ENCODE measurements at regions not wholly inside any gene's neighbourhood (a gene's known extent, or its start where the extent isn't known, plus 50 kb on each side); places are given as distances from the start of the nearest gene placed in this dataset.
"Not testable (repeated sequence)": the region's sequence is repeated elsewhere in the genome, so short reads cannot be mapped to it uniquely, and the experiment has no call there.

- H3K27ac ChIP-seq = no peak overlapping the region
- TF ChIP-seq ZFX (IDR thresholded peaks at IDR 0.05; ENCODE audit: borderline replicate concordance) = no peak
- peak; percentile 42 for TF ChIP-seq CTCF (IDR thresholded peaks at IDR 0.05)
These were observed 80.0 kb upstream of the RPS6KA2 start for GRCh38 chr6:166707045-166707444.

GRCh38 chr6:166705069-166705468 is 78.0 kb upstream of the RPS6KA2 start:
- no peak overlapping the region for H3K27ac ChIP-seq
- TF ChIP-seq CTCF (IDR thresholded peaks at IDR 0.05) (no peak), ZFX (IDR thresholded peaks at IDR 0.05; ENCODE audit: borderline replicate concordance) (no peak)

GRCh38 chr6:166704171-166704570 is 77.1 kb upstream of the RPS6KA2 start:
- TF ChIP-seq CTCF (IDR thresholded peaks at IDR 0.05) = no peak
- no peak for TF ChIP-seq ZFX (IDR thresholded peaks at IDR 0.05; ENCODE audit: borderline replicate concordance)

GRCh38 chr6:166703149-166703710 is 76.2 kb upstream of the RPS6KA2 start:
- TF ChIP-seq CTCF (IDR thresholded peaks at IDR 0.05) = no peak
- H3K27ac ChIP-seq = no peak overlapping the region

More at GRCh38 chr6:166704171-166704570, 77.1 kb upstream of the RPS6KA2 start:
- no peak overlapping the region for H3K27ac ChIP-seq

GRCh38 chr6:166701424-166701823 is 74.4 kb upstream of the RPS6KA2 start:
- not testable (repeated sequence) for H3K27ac ChIP-seq

- H3K27ac ChIP-seq = not testable (repeated sequence)
These were observed 73.8 kb upstream of the RPS6KA2 start for GRCh38 chr6:166700871-166701270.

GRCh38 chr6:166697113-166697512 is 70.1 kb upstream of the RPS6KA2 start:
- no peak overlapping the region for H3K27ac ChIP-seq
- TF ChIP-seq ZFX (IDR thresholded peaks at IDR 0.05; ENCODE audit: borderline replicate concordance) = no peak
- no peak for TF ChIP-seq CTCF (IDR thresholded peaks at IDR 0.05)

GRCh38 chr6:166693880-166694279 is 66.8 kb upstream of the RPS6KA2 start:
- H3K27ac ChIP-seq = no peak overlapping the region
- TF ChIP-seq ZFX (IDR thresholded peaks at IDR 0.05; ENCODE audit: borderline replicate concordance) (no peak), CTCF (IDR thresholded peaks at IDR 0.05) (no peak)

Measured in 22Rv1 (cell line).